ENCODE measurements at regions not wholly inside any gene's neighbourhood (a gene's known extent, or its start where the extent isn't known, plus 50 kb on each side); places are given as distances from the start of the nearest gene placed in this dataset.

DNA sequence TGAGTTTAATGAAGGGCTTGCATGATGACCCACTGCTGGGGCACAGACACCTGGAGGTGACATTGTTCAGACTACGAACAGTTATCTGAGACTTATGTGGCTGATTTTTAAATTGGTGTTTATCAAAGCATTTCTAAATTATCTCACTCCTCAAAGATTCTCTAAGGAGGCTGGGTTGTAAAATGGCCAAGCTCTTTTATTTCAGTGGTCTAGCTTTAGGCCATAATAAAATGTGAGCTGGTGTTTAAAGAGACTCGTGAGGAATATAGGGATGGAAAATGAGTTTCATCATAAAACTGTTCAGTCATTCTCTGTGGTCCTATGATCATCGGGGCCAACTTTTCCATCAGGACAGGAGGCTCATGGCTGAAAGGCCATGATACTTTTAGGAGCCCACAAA lies 93.4 kb downstream of the SPP2 start:
- no peak for DNase-seq (ENCODE audit: low spot score)
- POLR2A ChIA-PET (ENCODE audit: low non-redundant PET), result no interaction called here
- intact Hi-C loops (cut with micrococcal nuclease; ENCODE audit: unreplicated experiment), result no loop called here
- BruUV-seq (replicated peaks), result no TSS peak
- Histone ChIP-seq H3K27me3 (replicated peaks; ENCODE audit: insufficient read depth, low read depth, low read length, poor library complexity) (no peaks in the 10 kb centered on the region), H3K9me3 (ENCODE audit: low read depth, low read length, poor library complexity, severe bottlenecking) (no peaks in the 10 kb centered on the region), H3K27ac (ENCODE audit: low read depth, low read length, poor library complexity, severe bottlenecking) (no peak overlapping the region), H3K4me3 (ENCODE audit: low read depth, low read length, poor library complexity, severe bottlenecking) (no peak overlapping the region), H3K4me1 (ENCODE audit: insufficient read depth, low read length, poor library complexity, severe bottlenecking) (no peaks in the 10 kb centered on the region), H3K36me3 (ENCODE audit: insufficient read depth, low read length, poor library complexity, severe bottlenecking) (no peaks in the 10 kb centered on the region)
- TF ChIP-seq, protein P1, sequence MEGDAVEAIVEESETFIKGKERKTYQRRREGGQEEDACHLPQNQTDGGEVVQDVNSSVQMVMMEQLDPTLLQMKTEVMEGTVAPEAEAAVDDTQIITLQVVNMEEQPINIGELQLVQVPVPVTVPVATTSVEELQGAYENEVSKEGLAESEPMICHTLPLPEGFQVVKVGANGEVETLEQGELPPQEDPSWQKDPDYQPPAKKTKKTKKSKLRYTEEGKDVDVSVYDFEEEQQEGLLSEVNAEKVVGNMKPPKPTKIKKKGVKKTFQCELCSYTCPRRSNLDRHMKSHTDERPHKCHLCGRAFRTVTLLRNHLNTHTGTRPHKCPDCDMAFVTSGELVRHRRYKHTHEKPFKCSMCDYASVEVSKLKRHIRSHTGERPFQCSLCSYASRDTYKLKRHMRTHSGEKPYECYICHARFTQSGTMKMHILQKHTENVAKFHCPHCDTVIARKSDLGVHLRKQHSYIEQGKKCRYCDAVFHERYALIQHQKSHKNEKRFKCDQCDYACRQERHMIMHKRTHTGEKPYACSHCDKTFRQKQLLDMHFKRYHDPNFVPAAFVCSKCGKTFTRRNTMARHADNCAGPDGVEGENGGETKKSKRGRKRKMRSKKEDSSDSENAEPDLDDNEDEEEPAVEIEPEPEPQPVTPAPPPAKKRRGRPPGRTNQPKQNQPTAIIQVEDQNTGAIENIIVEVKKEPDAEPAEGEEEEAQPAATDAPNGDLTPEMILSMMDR (conservative IDR thresholded peaks at IDR 0.05; ENCODE audit: low read depth, low read length), result no peak
- no peak for TF ChIP-seq EZH2 (IDR thresholded peaks at IDR 0.05; ENCODE audit: borderline replicate concordance, low read depth, low read length, poor library complexity, severe bottlenecking)
- CTCF ChIA-PET, result no interaction called here

GRCh38 chr2:234142530-234142929 lies 92.0 kb downstream of the SPP2 start:
- DNase-seq (ENCODE audit: low spot score), result no peak

GRCh38 chr2:234139755-234140154 lies 89.3 kb downstream of the SPP2 start:
- POLR2A ChIA-PET (ENCODE audit: low non-redundant PET), result no interaction called here
- BruUV-seq (replicated peaks), result no TSS peak

More at GRCh38 chr2:234142530-234142929, 92.0 kb downstream of the SPP2 start:
- no peak for TF ChIP-seq EZH2 (IDR thresholded peaks at IDR 0.05; ENCODE audit: borderline replicate concordance, low read depth, low read length, poor library complexity, severe bottlenecking)
- TF ChIP-seq, protein P1 (conservative IDR thresholded peaks at IDR 0.05; ENCODE audit: low read depth, low read length), result no peak
- H3K36me3 ChIP-seq (ENCODE audit: insufficient read depth, low read length, poor library complexity, severe bottlenecking), result no peaks in the 10 kb centered on the region
- BruUV-seq (replicated peaks), result no TSS peak
- H3K9me3 ChIP-seq (ENCODE audit: low read depth, low read length, poor library complexity, severe bottlenecking), result no peaks in the 10 kb centered on the region
- no peaks in the 10 kb centered on the region for H3K27me3 ChIP-seq (replicated peaks; ENCODE audit: insufficient read depth, low read depth, low read length, poor library complexity)
- no peak overlapping the region for H3K4me3 ChIP-seq (ENCODE audit: low read depth, low read length, poor library complexity, severe bottlenecking)
- intact Hi-C loops (cut with micrococcal nuclease; ENCODE audit: unreplicated experiment), result no loop called here
- CTCF ChIA-PET, result no interaction called here
- H3K4me1 ChIP-seq (ENCODE audit: insufficient read depth, low read length, poor library complexity, severe bottlenecking), result no peaks in the 10 kb centered on the region
- no peak overlapping the region for H3K27ac ChIP-seq (ENCODE audit: low read depth, low read length, poor library complexity, severe bottlenecking)
- POLR2A ChIA-PET (ENCODE audit: low non-redundant PET), result no interaction called here

More at GRCh38 chr2:234139755-234140154, 89.3 kb downstream of the SPP2 start:
- H3K4me3 ChIP-seq (ENCODE audit: low read depth, low read length, poor library complexity, severe bottlenecking), result no peak overlapping the region
- H3K27ac ChIP-seq (ENCODE audit: low read depth, low read length, poor library complexity, severe bottlenecking), result no peak overlapping the region
- H3K4me1 ChIP-seq (ENCODE audit: insufficient read depth, low read length, poor library complexity, severe bottlenecking), result no peaks in the 10 kb centered on the region
- DNase-seq (ENCODE audit: low spot score), result no peak
- CTCF ChIA-PET, result no interaction called here
- no peaks in the 10 kb centered on the region for H3K9me3 ChIP-seq (ENCODE audit: low read depth, low read length, poor library complexity, severe bottlenecking)
- H3K36me3 ChIP-seq (ENCODE audit: insufficient read depth, low read length, poor library complexity, severe bottlenecking), result no peaks in the 10 kb centered on the region
- intact Hi-C loops (cut with micrococcal nuclease; ENCODE audit: unreplicated experiment), result loop anchor here (5.0 kb wide), 4 partner anchors 118 to 363 kb away; no protein-coding TSS in a partner anchor
- no peaks in the 10 kb centered on the region for H3K27me3 ChIP-seq (replicated peaks; ENCODE audit: insufficient read depth, low read depth, low read length, poor library complexity)
- TF ChIP-seq EZH2 (IDR thresholded peaks at IDR 0.05; ENCODE audit: borderline replicate concordance, low read depth, low read length, poor library complexity, severe bottlenecking), result no peak
- TF ChIP-seq, protein P1 (conservative IDR thresholded peaks at IDR 0.05; ENCODE audit: low read depth, low read length), result no peak
